Heart left ventricle (tissue), 16 donors: ENCODE measurements at regions not wholly inside any gene's neighbourhood (a gene's known extent, or its start where the extent isn't known, plus 50 kb on each side); places are given as distances from the start of the nearest gene placed in this dataset.

Experiments used
- ATAC-seq, 4 donors: fragments of 200-7000 bp; cut with Tn5 transposase; one replicate each; pipeline ENCODE4 v1.9.1; 2020 to 2022; ENCODE audit warnings: moderate library complexity in 4 of 4, mild to moderate bottlenecking in 3 of 4, moderate number of reproducible peaks in 1 of 4
- DNase-seq, 5 donors: peaks; one replicate each; pipeline ENCODE4 v3.0.0-alpha.2; 2020
- H3K27ac ChIP-seq, 12 donors: fragments of 200-600 bp; sonication (generic) in 4 of 12; one replicate each; pipeline versions ENCODE4 v1.5.0 to v1.8.0; 2016 to 2022; ENCODE audit warnings: mild to moderate bottlenecking in 2 of 12
- H3K27me3 ChIP-seq, 9 donors: fragments of 200-600 bp; sonication (generic) in 2 of 9; one replicate each; pipeline versions ENCODE4 v1.5.1 to v1.8.0; 2016 to 2022; ENCODE audit warnings: mild to moderate bottlenecking in 3 of 9
- H3K36me3 ChIP-seq, 9 donors: fragments of 200-600 bp; sonication (generic) in 2 of 9; one replicate each; pipeline versions ENCODE4 v1.5.0 to v1.8.0; 2018 to 2022; ENCODE audit warnings: mild to moderate bottlenecking in 2 of 9
- H3K4me1 ChIP-seq, 12 donors: fragments of 200-600 bp; sonication (generic) in 4 of 12; one replicate each; pipeline versions ENCODE4 v1.5.0 to v1.8.0; 2016 to 2022; ENCODE audit warnings: mild to moderate bottlenecking in 3 of 12
- H3K4me3 ChIP-seq, 12 donors: fragments of 200-600 bp; sonication (generic) in 4 of 12; one replicate each; pipeline versions ENCODE4 v1.5.0 to v1.8.0; 2017 to 2022; ENCODE audit warnings: mild to moderate bottlenecking in 9 of 12, moderate library complexity in 4 of 12
- H3K9me3 ChIP-seq, 12 donors: fragments of 200-600 bp; sonication (generic) in 4 of 12; one replicate each; pipeline versions ENCODE4 v1.5.0 to v1.8.0; 2016 to 2022; ENCODE audit warnings: mild to moderate bottlenecking in 1 of 12
- CTCF ChIP-seq, 12 donors: fragments of 200-600 bp; sonication (generic) in 4 of 12; IDR thresholded peaks; one replicate each; pipeline versions ENCODE4 v1.5.0 to v1.8.0; 2018 to 2022; ENCODE audit warnings: antibody characterized with exemption in 12 of 12, mild to moderate bottlenecking in 5 of 12
- POLR2A ChIP-seq, 2 donors: fragments of 450-650 bp; IDR thresholded peaks; one replicate each; pipeline ENCODE4 v1.6.1; 2017; ENCODE audit warnings: antibody characterized with exemption in 2 of 2, mild to moderate bottlenecking in 2 of 2, moderate library complexity in 2 of 2
- WGBS, 4 donors: extraction: QIAGEN DNeasy Blood & Tissue Kit in 2 of 4; methylation state at CpG; one replicate each; pipeline versions ENCODE4 v1.1.5 to v1.1.7; 2013 to 2018; 5-methylcytosine and 5-hydroxymethylcytosine counted together
- intact Hi-C, 10 donors: fragments of 100-400 bp; cut with DNase I; formaldehyde crosslinking; loops; one replicate each; pipeline versions ENCODE4 v1.11.1 to v1.14.2; 2022
- donor health status: ischemic (EF 13 %, LVEDD 7.1; RV severe dilation, severe dysfunction).
- donor health status: healthy with polysubstance abuse.
- donor health status: DM: no; HTN: yes; CAD: no.
- donor health status: DM: no; HTN: no; CAD: no.
- donor health status: ischemic (EF 25% LVEDD 6.9; RV normal size, moderate dysfunction).
- donor health status: ischemic (EF 25% LVEDD 5.7; RV mildly dilated, moderate dysfunction).
- donor health status: healthy.
- donor health status: DM: yes; HTN: yes; CAD: no.
- donor health status: ischemic (EF 35%, LVEDD 5.7; RV mildly dilated, moderate dysfunction).
- donor health status: nonischemic (EF 11% LVEDD 7.7; RV severe dilation, severe dysfunction).
- donor health status: DM: yes; HTN: yes; CAD: no.
- donor health status: PGD.
- donor health status: ischemic (EF 29% LVEDD 5.4; RV normal size, mild dysfunction).
- donor health status: nonischemic (EF 23%, LVEDD 6.1; RV moderate dilation, normal function).

GRCh38 chr4:134529629-134530028 lies 328.0 kb upstream of the PABPC4L start:
- H3K36me3 ChIP-seq = no peaks in the 10 kb centered on the region
- WGBS, 4 donors = 81 to 87% (median 82%) methylated on average over 1 of the region's 1 CpG
- no peak overlapping the region for H3K4me3 ChIP-seq
- intact Hi-C loops = no loop called here
- no peak for DNase-seq
- peaks cover 0 to 6% (median 0%) of the 10 kb centered on the region in 12 donors for H3K4me1 ChIP-seq
- no peaks in the 10 kb centered on the region for H3K9me3 ChIP-seq
- ATAC-seq = no peak
- H3K27me3 ChIP-seq = no peaks in the 10 kb centered on the region
- H3K27ac ChIP-seq = no peak overlapping the region
- no peak for TF ChIP-seq CTCF (IDR thresholded peaks at IDR 0.05)
- TF ChIP-seq POLR2A (IDR thresholded peaks at IDR 0.05) = no peak

- TF ChIP-seq POLR2A (IDR thresholded peaks at IDR 0.05) = no peak
- no peak for TF ChIP-seq CTCF (IDR thresholded peaks at IDR 0.05)
- ATAC-seq (no peak), DNase-seq (no peak)
- H3K27ac ChIP-seq = no peak overlapping the region
- H3K4me3 ChIP-seq = no peak overlapping the region
- no peaks in the 10 kb centered on the region for H3K27me3 ChIP-seq
- no peaks in the 10 kb centered on the region for H3K36me3 ChIP-seq
- WGBS, 4 donors = 49 to 70% (median 55%) methylated on average over 3 of the region's 3 CpGs
- intact Hi-C loops = no loop called here
- no peaks in the 10 kb centered on the region for H3K9me3 ChIP-seq
- no peaks in the 10 kb centered on the region for H3K4me1 ChIP-seq
These were observed 317.1 kb upstream of the PABPC4L start for GRCh38 chr4:134518574-134519217.

- no peak overlapping the region for H3K4me3 ChIP-seq
- TF ChIP-seq POLR2A (IDR thresholded peaks at IDR 0.05) = no peak
- TF ChIP-seq CTCF (IDR thresholded peaks at IDR 0.05) = no peak
- H3K9me3 ChIP-seq = no peaks in the 10 kb centered on the region
- ATAC-seq (no peak), DNase-seq (no peak)
- intact Hi-C loops = no loop called here
- H3K4me1 ChIP-seq = no peaks in the 10 kb centered on the region
- WGBS, 4 donors = 85 to 96% (median 90%) methylated on average over 2 of the region's 2 CpGs
- H3K36me3 ChIP-seq = no peaks in the 10 kb centered on the region
- no peak overlapping the region for H3K27ac ChIP-seq
- H3K27me3 ChIP-seq = no peaks in the 10 kb centered on the region
These were observed 309.0 kb upstream of the PABPC4L start for GRCh38 chr4:134510544-134510943.

- Histone ChIP-seq H3K9me3 (no peaks in the 10 kb centered on the region), H3K4me3 (no peak overlapping the region), H3K4me1 (no peaks in the 10 kb centered on the region), H3K27ac (no peak overlapping the region), H3K27me3 (no peaks in the 10 kb centered on the region), H3K36me3 (no peaks in the 10 kb centered on the region)
- intact Hi-C loops = no loop called here
- ATAC-seq (no peak), DNase-seq (no peak)
- WGBS, 4 donors = 72 to 81% (median 75%) methylated on average over 1 of the region's 1 CpG
- TF ChIP-seq CTCF (IDR thresholded peaks at IDR 0.05) = no peak
- no peak for TF ChIP-seq POLR2A (IDR thresholded peaks at IDR 0.05)
These were observed 303.9 kb upstream of the PABPC4L start for GRCh38 chr4:134505511-134505910.
